CD1c-positive myeloid dendritic cell (primary cell): ENCODE measurements at regions not wholly inside any gene's neighbourhood (a gene's known extent, or its start where the extent isn't known, plus 50 kb on each side); places are given as distances from the start of the nearest gene placed in this dataset.

ENCODE experiments used
- DNase-seq: peaks from one replicate; pipeline ENCODE4 v3.0.0-alpha.2; 2016; ENCODE audit errors: extremely low spot score

DNA sequence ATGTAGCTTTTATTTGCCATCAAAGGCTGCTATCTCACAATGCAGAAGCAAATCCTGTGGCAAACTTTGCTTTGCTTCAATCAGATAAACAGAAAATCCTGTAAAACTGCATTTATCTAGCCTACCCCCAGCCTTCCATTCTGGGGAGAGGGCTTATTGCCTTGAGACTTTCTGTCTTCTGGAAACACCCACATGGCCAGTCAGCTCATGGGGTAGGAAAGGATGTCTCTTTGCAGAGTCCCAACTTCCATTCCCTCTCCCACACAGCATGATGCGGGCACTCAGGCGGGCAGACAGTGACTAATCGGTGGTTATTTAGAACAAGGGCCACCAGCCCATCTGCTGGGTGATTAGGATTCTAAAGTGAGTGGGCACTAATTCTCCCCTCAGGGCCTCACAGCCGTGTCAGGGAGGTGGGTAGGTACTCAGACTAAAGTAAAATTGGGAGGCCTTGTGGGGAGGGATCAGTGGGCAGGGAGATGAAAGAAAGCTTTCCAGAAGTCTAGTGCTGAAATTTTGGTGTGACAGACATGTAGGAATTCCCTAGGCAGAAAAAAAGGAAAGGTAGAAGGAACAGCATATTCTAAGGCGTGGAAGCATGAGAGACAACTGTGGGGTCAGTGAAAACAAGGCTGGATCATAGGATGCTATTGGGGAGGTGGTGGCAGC lies 720.5 kb downstream of the VRK1 start:
- peak; percentile 9 for DNase-seq

DNA sequence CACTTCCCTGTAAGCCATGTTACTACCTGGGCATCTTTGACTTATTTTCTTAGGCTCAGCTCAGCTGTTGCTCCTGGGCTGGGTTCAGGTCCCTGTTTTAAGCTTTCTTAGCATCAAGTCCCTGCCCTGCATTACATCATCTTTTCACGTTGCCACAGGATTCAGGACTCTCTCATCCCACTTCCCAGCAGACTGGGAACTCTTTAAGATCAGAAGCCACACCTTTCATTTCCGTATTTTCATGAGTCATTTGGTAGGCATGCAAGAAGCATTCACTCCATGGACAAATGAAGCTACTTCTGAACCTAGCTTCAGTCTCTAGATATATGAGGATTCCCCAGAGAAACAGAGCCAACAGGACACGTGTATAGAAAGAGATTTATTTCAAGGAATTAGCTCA lies 726.8 kb downstream of the VRK1 start:
- DNase-seq: peak; percentile 34

DNA sequence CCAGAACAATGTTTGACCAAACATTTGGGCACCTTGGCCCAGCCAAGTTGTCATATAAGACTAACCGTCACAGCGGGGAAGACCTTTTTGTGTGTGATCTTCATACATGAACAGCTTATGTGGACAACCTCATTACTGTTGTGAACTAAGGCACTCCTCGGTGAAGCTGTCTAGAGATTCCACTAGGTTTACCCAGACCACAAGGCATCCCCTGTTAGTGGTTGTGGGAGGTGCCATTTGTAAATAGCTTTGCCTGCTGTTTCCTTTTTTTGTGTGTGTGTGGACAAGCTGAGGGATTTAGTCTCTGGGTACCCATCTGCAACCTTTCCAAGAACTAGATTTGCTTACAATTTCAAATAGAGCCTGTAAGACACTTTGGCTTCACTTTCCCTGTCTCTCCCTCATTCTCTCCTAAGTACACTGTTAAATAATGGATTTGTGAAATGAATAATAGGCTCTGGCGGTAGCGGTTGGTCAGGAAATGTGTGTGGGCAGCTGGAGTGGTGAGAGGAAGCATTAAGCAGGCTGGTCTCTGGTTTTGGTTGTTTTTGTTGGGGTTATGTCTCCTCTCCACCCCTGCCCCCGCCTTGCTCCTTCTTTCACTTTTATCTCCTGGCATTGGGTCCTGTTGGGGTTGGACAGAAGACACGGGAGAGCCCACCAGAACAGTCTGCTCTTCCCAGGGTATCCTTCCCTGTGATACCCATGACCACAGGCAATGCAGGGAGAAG lies 727.6 kb downstream of the VRK1 start:
- DNase-seq: peak; percentile 37

GRCh38 chr14:97527993-97528392 lies 730.8 kb downstream of the VRK1 start:
- no peak for DNase-seq

GRCh38 chr14:97532052-97532451 lies 734.9 kb downstream of the VRK1 start:
- no peak for DNase-seq

DNA sequence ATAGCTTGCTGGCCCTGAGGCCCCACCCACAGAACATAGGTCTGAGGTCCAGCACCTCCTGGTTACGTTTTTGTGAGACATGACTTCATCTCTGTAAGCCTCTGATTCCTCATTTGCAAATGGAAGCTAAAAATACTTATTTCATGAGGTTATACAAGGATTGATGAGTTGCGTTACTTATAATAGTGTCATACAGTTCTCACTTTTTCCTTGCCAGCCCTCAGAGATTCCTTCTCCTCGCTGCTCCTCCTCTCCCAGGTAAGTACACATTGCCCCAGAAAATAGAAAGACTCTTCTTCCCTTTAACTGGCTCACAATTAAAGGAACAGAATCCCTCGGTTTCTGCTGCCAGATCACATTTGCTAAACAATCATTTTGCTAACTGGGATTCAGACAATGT lies 739.2 kb downstream of the VRK1 start:
- no peak for DNase-seq

DNA sequence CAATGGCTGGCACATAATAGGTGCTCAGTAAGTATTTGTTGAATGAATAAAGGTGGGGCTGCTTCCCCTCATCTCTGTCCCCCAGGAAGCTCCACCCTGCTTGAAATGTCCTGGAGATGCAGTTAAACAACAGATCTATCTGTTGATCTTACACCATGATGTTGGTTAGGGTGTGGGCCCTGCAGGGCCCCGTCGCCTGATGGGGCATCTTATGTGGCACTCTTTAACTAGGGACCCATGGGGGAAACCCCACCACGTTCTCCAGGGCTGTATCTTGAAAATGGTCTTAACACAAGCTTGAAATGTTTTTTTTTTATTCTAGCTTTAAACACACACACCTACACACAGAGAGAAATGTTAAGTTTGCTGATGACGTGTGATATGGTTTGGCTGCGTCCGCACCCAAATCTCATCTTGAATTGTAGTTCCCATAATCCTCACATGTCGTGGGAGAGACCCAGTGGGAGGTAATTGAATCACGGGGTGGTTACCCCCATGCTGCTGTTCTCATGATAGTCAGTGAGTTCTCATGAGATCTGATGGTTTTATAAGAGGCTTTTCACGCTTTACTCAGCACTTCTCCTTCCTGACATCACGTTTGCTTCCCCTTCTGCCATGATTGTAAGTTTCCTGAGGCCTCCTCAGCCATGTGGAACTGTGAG lies 741.7 kb downstream of the VRK1 start:
- DNase-seq: peak; percentile 71

- no peak for DNase-seq
These were observed 742.2 kb downstream of the VRK1 start for GRCh38 chr14:97539411-97539795.

DNA sequence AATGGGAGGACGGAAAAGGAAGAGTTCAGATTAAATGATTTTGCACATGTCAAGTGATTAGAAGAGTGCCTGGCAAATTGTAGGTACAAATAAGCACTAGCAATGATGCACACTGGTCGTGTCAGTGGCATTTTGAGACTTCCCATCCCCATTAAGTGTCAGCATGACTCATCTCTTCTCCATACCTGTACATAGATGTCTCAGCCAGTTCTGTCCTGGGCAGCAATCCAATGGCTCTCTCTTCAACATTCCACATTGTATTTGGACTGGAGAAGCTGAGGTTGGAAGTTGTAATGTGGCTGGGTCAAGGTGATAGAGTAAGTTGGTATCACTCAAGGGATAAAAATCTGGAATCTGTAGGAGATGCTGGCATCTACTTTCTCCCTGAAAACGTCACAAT lies 742.7 kb downstream of the VRK1 start:
- DNase-seq: no peak

- peak; percentile 55 for DNase-seq
These were observed 746.0 kb downstream of the VRK1 start for GRCh38 chr14:97543221-97543620.

DNA sequence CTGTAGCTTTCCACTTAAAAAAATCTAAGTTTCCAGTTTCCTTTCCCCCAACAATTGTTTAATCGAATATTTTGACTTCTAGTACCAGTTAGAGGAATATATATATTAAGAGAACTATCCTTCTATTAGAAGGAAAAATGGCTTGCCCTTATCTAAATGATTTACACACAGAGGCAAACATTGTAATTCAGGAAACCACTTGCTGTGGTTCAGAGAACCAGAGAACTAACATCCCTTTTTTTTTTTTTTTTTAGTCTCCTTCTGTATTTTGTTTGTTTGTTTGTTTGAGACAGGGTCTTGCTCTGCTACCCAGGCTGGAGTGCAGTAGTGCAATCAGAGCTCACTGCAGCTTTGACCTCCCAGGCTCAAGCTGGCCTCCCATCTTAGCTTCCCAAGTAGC lies 746.6 kb downstream of the VRK1 start:
- DNase-seq: peak; percentile 48

DNA sequence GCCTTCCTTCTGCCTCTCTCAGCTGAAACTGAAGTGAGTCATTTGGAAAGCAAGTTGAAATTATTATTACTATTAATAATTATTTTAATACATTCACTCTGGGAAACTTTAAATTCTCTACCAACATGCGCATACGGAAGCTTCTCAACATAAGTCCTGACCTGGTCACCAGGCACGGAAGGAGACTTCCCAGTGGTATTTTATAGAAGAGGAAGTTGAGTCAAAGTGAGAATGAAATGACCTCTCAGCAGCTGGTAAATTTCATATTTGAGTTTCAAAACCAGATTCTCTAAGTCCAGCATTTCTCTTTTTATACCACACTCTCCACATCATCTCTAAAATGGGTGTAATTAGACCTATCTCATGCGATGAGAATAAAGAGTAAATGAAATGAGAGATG lies 747.4 kb downstream of the VRK1 start:
- peak; percentile 96 for DNase-seq

- no peak for DNase-seq
These were observed 749.5 kb downstream of the VRK1 start for GRCh38 chr14:97546491-97547230.

GRCh38 chr14:97550463-97550862 lies 753.3 kb downstream of the VRK1 start:
- no peak for DNase-seq

DNA sequence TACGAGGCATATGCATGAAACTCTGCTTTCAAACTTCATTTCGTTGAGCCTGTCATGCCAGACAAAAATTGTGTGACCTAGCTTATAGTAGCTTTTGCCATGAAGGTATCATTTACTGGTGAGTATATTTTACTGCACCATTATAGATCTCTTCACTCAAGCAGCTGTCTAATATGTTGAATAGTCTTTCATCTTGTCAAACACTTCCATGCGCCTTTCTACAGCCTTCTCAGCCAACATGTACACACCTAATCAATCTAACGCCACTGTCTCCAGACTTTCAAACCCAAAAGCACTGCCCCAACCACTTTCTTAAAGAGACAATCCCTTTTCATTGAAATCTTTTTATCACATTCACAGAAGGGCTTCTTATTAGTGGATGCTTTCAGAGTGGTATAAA lies 757.4 kb downstream of the VRK1 start:
- DNase-seq: no peak

- no peak for DNase-seq
These were observed 767.2 kb downstream of the VRK1 start for GRCh38 chr14:97564334-97564733.

DNA sequence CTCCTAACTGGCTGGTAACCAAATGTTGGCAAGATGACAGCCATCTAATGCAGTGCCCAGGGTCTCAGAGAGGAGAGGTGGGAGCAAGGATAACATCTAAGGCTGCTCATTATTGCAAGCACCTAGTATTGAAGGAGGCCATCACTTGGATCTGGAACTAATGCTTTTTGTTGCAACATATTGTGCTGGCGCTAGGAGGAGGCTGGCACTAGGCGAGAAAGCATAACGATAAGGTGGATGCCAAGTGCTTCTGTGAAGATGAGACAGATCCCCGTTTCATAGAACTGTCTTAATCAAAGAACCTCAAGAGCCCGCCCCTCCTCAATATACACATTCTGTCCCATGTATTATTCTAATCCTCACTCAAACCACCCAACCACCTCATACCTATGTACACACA lies 774.0 kb downstream of the VRK1 start:
- DNase-seq: no peak

- peak; percentile 12 for DNase-seq
These were observed 774.8 kb downstream of the VRK1 start for GRCh38 chr14:97571866-97572555.

GRCh38 chr14:97572583-97573458 lies 775.6 kb downstream of the VRK1 start:
- no peak for DNase-seq

- DNase-seq: no peak
These were observed 778.5 kb downstream of the VRK1 start for GRCh38 chr14:97575677-97576076.
